ENCODE measurements at regions not wholly inside any gene's neighbourhood (a gene's known extent, or its start where the extent isn't known, plus 50 kb on each side); places are given as distances from the start of the nearest gene placed in this dataset.

DNA sequence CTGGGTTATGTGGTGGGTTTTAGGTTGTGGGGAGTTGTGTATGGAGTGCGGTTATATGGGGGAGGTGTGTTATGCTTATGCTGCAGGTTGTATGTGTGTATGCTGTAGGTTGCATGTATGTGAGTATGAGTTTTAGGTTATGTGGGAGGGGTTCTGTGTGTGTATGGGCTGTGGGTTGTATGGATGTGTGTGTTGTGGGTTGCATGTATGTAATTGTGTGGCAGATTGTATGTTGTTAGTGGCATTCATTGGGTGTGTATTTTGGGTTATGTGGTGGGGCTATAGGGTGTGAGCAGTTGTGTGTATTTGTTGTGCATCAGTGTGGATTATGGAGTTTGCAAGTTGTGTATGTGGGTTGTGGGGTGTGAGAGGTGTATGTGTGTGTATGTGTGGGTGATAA, 277.4 kb downstream of the NPIPA8 start:
- H3K4me3 Mint-ChIP-seq: no peak overlapping the region
- intact Hi-C loops (cut with micrococcal nuclease): no loop called here
- H3K27ac Mint-ChIP-seq: no peak overlapping the region
- H3K4me1 Mint-ChIP-seq (ENCODE audit: low read depth): no peaks in the 10 kb centered on the region
- H3K9me3 Mint-ChIP-seq: no peaks in the 10 kb centered on the region
- peaks cover 5% of the 10 kb centered on the region for H3K27me3 Mint-ChIP-seq
- no peaks in the 10 kb centered on the region for H3K36me3 Mint-ChIP-seq (ENCODE audit: low read depth)

DNA sequence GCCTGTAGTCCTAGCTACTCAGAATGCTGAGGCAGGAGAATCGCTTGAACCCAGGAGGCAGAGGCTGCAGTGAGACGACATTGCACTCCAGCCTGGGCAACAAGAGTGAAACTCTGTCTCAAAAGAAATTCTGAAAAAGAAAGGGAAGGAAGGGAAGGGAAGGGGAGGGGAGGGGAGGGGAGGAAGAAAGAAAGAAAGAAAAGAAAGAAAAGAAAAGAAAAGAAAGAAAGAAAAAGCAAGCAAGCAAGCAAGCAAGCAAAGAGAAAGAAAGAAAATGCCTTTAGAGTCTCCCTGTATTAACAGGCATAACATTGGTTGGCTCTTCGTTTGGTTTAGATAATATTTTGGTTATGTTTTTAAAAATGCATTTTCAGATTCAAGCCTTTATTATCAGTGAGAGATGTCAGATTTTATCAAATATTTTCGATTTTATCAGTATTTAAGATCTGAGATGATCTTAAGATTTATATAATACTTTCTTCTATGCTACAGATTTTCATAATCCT, 281.1 kb downstream of the NPIPA8 start:
- Mint-ChIP-seq H3K4me3 (no peak overlapping the region), H3K9me3 (peaks cover 6% of the 10 kb centered on the region), H3K27ac (no peak overlapping the region), H3K4me1 (ENCODE audit: low read depth) (no peaks in the 10 kb centered on the region), H3K36me3 (ENCODE audit: low read depth) (no peaks in the 10 kb centered on the region), H3K27me3 (no peaks in the 10 kb centered on the region)
- intact Hi-C loops (cut with micrococcal nuclease): no loop called here

DNA sequence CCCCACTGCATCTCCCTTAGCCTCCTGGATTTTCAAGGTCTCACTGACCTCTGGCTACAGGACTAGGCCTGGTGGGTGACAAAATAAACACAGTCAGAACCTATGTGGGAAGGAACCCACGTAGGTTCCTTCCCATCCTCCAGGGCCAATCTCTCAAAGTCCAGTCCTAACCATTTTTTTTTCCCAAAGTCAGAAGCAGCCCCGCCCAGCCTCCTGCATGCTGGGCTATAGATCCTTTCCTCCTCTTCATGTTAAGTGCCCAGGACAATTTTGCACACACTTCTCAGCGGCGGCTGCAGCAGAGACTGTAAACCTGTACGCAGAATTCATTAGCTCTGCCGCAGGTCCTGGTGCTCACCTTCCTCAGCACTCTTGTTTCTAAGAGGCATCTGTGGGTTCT, 285.8 kb downstream of the NPIPA8 start:
- Mint-ChIP-seq H3K4me3 (no peak overlapping the region), H3K4me1 (ENCODE audit: low read depth) (no peaks in the 10 kb centered on the region), H3K36me3 (ENCODE audit: low read depth) (no peaks in the 10 kb centered on the region)

DNA sequence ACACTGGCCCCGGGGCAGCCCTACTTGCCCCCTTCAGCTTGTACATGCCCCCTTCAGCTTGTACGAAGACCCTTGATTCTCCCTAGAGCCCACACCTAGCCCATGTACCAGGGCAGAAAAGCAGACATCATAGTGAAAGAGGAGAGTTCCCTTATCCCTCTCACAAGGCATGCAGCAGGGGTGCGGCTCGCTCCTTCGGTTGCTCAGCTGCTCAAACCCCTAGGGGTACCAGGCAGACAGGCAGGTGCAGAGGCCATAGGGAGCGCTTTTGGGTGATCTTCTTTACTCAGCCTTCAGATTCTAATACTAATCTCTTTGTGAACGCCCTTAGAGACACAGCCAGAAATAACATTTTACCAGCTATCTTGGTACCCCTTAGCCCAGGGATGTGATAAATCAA, 286.3 kb downstream of the NPIPA8 start:
- Mint-ChIP-seq H3K27ac (no peak overlapping the region), H3K4me1 (ENCODE audit: low read depth) (no peaks in the 10 kb centered on the region), H3K36me3 (ENCODE audit: low read depth) (no peaks in the 10 kb centered on the region), H3K4me3 (no peak overlapping the region), H3K27me3 (no peaks in the 10 kb centered on the region), H3K9me3 (peaks cover 6% of the 10 kb centered on the region)
- intact Hi-C loops (cut with micrococcal nuclease): no loop called here

More for the DNA sequence above, 285.8 kb downstream of the NPIPA8 start:
- Mint-ChIP-seq H3K9me3 (peaks cover 6% of the 10 kb centered on the region), H3K27me3 (no peaks in the 10 kb centered on the region), H3K27ac (no peak overlapping the region)
- intact Hi-C loops (cut with micrococcal nuclease): no loop called here

DNA sequence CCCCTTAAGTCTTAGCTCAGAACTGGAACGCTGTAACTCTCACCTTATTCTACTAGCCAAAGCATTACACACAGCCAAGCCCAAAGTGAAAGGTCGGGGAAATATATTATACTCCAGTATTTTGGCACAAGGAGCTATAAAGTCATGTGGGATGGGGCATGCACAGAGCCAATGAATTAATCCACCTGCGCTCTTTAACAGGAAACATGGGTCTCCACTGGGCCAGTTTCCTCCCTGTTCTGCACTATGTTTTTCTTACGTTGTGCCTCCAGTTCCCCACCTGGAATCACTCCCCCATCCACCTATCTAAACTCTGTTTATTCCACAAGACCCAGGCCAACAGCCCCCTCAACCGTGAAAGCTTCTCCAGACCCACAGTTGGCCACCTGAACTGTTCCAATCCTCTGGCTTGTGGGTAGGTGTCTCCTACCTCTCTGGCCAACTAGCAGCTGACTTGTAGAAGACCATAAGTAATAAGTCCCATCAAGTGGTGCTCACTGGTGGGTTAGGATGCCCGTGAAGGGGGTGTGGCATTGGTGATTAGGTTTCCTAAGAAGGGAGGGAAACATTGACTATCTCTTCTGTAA, 286.9 kb downstream of the NPIPA8 start:
- Mint-ChIP-seq H3K4me3 (no peak overlapping the region), H3K27ac (no peak overlapping the region), H3K4me1 (ENCODE audit: low read depth) (no peaks in the 10 kb centered on the region), H3K27me3 (no peaks in the 10 kb centered on the region), H3K9me3 (peaks cover 6% of the 10 kb centered on the region), H3K36me3 (ENCODE audit: low read depth) (no peaks in the 10 kb centered on the region)
- intact Hi-C loops (cut with micrococcal nuclease): no loop called here

DNA sequence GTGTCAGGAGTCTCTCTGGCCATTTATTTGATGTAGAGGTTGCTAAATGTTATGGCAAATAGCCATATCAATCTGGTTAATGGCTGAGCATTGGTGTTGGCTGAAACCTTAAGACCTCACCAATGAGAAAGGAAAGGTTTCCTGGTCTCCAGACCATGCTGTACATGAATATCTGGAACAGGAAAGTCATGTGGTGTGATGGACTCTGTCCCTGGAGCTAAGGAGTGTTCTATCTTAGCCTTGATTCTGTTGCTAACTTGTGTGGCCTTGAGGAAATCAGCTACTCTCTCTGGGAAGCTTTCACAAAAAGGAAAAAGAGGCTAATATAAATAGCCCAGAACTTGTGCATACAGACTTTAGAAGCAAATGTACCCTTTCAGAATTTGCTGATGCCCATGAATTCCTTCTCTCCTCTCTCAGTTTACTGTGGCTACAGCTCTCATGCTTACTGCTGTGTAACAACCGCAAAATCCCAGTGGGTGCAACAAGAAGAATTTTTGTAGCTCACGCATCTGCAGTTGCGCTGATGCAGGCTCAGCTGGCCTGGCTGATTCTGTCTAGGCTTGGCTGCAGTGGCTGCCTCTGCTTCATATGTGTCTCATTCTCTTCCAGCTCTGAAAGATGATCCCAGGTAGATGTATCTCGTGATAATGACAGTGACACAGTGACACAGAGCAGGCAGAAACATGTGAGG, 287.5 kb downstream of the NPIPA8 start:
- peaks cover 6% of the 10 kb centered on the region for H3K9me3 Mint-ChIP-seq
- no peaks in the 10 kb centered on the region for H3K27me3 Mint-ChIP-seq
- H3K36me3 Mint-ChIP-seq (ENCODE audit: low read depth): no peaks in the 10 kb centered on the region
- no peaks in the 10 kb centered on the region for H3K4me1 Mint-ChIP-seq (ENCODE audit: low read depth)
- H3K4me3 Mint-ChIP-seq: no peak overlapping the region
- intact Hi-C loops (cut with micrococcal nuclease): no loop called here
- H3K27ac Mint-ChIP-seq: no peak overlapping the region

DNA sequence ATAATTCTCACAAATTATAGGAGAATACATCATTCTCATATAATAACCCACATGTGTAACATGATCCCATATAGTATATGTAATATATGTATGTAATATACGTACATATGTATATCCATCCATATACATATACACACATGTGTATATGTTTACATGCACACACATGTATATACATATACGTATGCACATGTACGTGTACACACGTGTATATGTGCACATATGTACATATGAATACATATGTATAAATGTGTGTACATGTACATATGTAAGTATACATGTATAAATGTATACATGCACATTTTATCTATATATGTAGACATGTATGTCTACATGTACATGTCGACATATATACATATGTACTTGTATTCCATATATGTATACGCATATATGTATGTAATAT, 288.8 kb downstream of the NPIPA8 start:
- Mint-ChIP-seq H3K4me3 (no peak overlapping the region), H3K9me3 (peaks cover 2% of the 10 kb centered on the region), H3K36me3 (ENCODE audit: low read depth) (no peaks in the 10 kb centered on the region), H3K27me3 (no peaks in the 10 kb centered on the region), H3K4me1 (ENCODE audit: low read depth) (no peaks in the 10 kb centered on the region), H3K27ac (no peak overlapping the region)
- intact Hi-C loops (cut with micrococcal nuclease): no loop called here

DNA sequence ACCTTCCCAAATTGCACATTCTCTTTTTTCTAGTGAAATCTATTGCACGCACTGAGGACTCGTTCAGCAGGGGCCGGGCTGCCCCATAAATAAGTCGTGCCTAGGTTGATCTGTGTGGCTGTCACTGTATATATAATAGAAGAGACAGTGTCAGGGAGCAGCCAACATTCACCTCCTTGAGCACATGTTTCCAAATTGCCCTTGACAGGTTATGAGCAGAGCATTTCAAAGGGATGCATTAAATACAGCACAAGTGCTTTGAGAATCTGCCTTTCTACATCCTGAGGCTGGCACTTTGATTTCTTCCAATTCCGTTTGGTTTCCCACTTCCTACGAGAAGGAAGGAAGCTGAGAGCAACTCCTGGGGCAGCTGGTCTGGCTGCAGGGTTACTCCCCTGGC, 291.2 kb downstream of the NPIPA8 start:
- Mint-ChIP-seq H3K27me3 (peaks cover 2% of the 10 kb centered on the region), H3K36me3 (ENCODE audit: low read depth) (no peaks in the 10 kb centered on the region), H3K4me3 (no peak overlapping the region), H3K27ac (no peak overlapping the region), H3K4me1 (ENCODE audit: low read depth) (no peaks in the 10 kb centered on the region), H3K9me3 (no peaks in the 10 kb centered on the region)
- intact Hi-C loops (cut with micrococcal nuclease): no loop called here

DNA sequence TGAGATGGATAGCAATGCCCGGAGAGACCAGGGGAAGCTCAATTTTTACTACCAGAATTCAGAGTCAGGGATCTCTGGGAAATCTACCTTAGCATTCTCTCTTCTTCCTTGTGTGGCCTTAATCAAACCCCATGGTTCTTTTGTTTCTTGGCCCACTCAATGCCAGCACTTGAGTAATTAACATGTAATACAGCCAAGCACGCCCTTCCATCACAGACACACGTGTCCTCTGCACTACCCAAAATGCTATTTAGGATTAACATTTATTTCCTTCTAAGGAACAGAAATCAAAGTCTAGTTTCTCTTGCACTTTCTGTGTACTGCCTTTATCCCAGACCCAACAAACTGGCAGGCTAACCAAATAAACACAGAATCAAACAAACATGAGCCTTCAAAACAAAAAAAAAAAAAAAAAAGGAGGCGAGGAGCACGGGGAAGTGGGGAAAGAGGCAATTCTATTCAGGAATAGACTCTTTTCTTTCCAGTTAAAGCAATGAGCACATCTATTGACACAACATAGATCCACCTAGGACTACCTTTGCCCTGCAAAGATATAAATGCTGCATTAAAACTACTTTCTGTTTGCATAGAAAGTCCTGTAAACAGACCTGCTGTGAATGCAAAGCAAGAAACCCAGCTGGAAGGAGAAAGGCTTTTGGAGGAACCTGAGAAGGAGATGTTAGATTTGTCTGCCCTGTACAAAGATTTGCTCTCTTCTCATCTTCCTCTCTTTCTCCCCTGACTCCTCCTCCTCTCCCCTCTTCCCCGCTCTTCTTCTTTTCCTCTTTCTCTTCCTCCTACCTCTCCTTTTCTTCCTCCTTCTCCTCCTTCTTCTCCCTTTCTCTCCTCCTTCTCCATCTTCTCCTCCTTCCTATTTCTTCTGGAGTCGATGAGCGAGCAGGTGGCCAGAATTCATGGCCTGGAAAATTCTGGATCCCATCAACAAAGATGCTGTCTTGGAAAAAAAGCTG, 294.4 kb downstream of the NPIPA8 start:
- Mint-ChIP-seq H3K27ac (no peak overlapping the region), H3K4me3 (no peak overlapping the region), H3K36me3 (ENCODE audit: low read depth) (no peaks in the 10 kb centered on the region), H3K27me3 (peaks cover 2% of the 10 kb centered on the region), H3K4me1 (ENCODE audit: low read depth) (no peaks in the 10 kb centered on the region), H3K9me3 (no peaks in the 10 kb centered on the region)
- intact Hi-C loops (cut with micrococcal nuclease): no loop called here

DNA sequence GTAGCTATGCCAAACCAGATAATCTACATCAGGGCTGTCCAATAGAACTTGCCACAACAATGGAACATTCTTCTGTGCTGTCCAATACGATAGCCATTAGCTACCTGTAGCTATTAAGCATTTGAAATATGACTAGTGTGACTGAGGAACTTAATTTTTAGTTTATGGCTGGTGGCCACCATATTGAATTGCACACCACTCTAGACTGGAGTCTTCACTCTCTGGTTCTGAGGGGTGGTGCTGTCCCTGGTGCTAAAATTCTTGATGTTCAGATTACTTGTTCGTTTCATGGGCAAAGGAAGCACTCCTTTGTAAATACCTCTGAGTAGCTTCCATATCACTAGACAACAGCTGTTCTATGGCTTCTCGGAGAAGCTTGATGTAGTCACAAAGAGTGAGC, 296.6 kb downstream of the NPIPA8 start:
- H3K4me1 Mint-ChIP-seq (ENCODE audit: low read depth): no peaks in the 10 kb centered on the region
- no peaks in the 10 kb centered on the region for H3K36me3 Mint-ChIP-seq (ENCODE audit: low read depth)
- H3K27me3 Mint-ChIP-seq: peaks cover 2% of the 10 kb centered on the region
- H3K9me3 Mint-ChIP-seq: no peaks in the 10 kb centered on the region
- H3K4me3 Mint-ChIP-seq: no peak overlapping the region
- no peak overlapping the region for H3K27ac Mint-ChIP-seq
- intact Hi-C loops (cut with micrococcal nuclease): no loop called here

DNA sequence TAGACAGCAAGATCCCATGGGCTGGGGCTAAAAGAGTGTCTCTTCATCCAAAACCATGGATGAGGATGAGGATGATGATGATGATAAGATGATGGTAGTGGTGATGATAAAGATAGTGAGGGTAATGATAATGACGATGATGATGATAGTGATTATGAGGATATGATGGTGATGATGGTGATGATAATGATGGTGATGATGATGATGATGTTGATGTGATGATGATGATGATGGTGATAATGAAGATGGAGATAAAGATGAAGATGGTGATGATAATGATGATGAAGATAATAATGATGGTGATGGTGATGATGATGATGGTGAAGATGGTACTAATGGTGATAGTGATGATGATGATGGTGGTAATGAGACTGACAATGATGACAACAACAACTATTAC, 299.5 kb downstream of the NPIPA8 start:
- Mint-ChIP-seq H3K9me3 (no peaks in the 10 kb centered on the region), H3K27ac (no peak overlapping the region), H3K36me3 (ENCODE audit: low read depth) (no peaks in the 10 kb centered on the region), H3K4me3 (no peak overlapping the region), H3K4me1 (ENCODE audit: low read depth) (no peaks in the 10 kb centered on the region), H3K27me3 (no peaks in the 10 kb centered on the region)
- intact Hi-C loops (cut with micrococcal nuclease): no loop called here

DNA sequence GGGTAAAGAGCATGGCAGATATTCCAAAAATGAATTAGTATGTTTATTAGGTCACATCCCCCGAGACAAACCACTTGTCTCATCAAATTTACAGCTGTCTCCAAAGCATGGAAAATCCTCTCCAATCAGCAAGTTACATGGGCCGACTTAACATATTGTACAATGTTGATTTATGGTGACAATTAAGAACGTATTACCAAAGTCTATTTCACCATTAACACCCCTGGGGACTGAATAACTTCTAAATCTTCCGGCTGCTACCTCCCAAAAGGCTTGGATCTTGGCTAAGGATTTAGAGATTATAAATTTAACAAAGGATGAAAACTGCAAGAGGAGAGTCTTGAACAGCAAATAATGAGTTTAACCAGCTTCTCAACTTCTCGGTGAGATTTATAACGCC, 311.9 kb downstream of the NPIPA8 start:
- intact Hi-C loops (cut with micrococcal nuclease): no loop called here
- Mint-ChIP-seq H3K9me3 (no peaks in the 10 kb centered on the region), H3K4me1 (ENCODE audit: low read depth) (no peaks in the 10 kb centered on the region), H3K27me3 (no peaks in the 10 kb centered on the region), H3K4me3 (no peak overlapping the region), H3K36me3 (ENCODE audit: low read depth) (no peaks in the 10 kb centered on the region), H3K27ac (no peak overlapping the region)

DNA sequence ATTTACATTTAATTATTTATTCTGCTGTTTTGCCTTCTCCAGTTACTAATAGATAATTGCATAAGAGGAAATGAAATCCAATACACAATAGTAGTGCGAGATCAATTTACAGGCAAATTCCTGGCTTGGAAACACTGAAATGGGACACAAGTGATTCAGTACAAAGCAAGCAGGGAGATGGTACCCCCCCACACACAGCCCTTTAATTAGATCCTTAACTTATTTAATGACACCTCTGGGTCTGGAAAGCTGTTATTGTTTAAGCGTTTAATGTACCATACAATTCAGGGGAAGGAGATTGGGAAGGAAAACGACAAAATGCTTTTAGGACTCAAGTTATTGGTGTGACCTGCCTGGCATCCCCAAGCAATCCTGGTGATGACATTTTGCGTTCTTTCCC, 318.2 kb downstream of the NPIPA8 start:
- no peaks in the 10 kb centered on the region for H3K36me3 Mint-ChIP-seq (ENCODE audit: low read depth)
- H3K4me1 Mint-ChIP-seq (ENCODE audit: low read depth): no peaks in the 10 kb centered on the region
- no peaks in the 10 kb centered on the region for H3K9me3 Mint-ChIP-seq
- no peak overlapping the region for H3K27ac Mint-ChIP-seq
- no peak overlapping the region for H3K4me3 Mint-ChIP-seq
- H3K27me3 Mint-ChIP-seq: no peaks in the 10 kb centered on the region
- intact Hi-C loops (cut with micrococcal nuclease): no loop called here

DNA sequence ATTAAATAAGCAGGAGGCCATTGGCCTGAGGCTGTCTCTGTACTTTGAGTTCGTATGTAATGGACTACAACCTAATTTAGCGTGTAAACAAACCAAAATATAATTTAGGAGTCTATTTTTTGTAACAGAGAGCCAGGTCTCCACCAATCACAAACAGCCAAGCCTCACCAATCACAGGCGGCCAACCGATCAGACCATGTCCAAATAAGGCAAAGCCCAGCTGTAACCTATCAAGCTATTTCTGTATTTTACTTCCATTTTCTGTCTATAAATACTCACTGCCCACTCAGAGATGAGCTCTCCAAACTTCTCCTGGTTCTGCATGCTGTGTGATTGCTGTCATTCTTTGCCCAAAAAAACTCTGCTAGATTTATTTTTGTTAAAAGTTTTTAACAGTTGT, 322.7 kb downstream of the NPIPA8 start:
- Mint-ChIP-seq H3K27me3 (no peaks in the 10 kb centered on the region), H3K4me1 (ENCODE audit: low read depth) (no peaks in the 10 kb centered on the region), H3K4me3 (no peak overlapping the region), H3K27ac (no peak overlapping the region), H3K36me3 (ENCODE audit: low read depth) (no peaks in the 10 kb centered on the region), H3K9me3 (no peaks in the 10 kb centered on the region)
- intact Hi-C loops (cut with micrococcal nuclease): no loop called here
